Lower leg skin (tissue), 4 donors: ENCODE measurements at regions not wholly inside any gene's neighbourhood (a gene's known extent, or its start where the extent isn't known, plus 50 kb on each side); places are given as distances from the start of the nearest gene placed in this dataset.

ENCODE experiments used
- DNase-seq, 2 donors: peaks; one replicate each; pipeline ENCODE4 v3.0.0-alpha.2; 2019; ENCODE audit warnings: low spot score in 2 of 2
- H3K4me3 ChIP-seq: fragments of 200-600 bp; sonication (generic); 2 replicates; pipeline ENCODE4 v1.5.1; 2017; ENCODE audit warnings: mild to moderate bottlenecking, low read depth; ENCODE audit not compliant: poor library complexity, severe bottlenecking
- POLR2A ChIP-seq, 2 donors: fragments of 450-650 bp; IDR thresholded peaks; one replicate each; pipeline ENCODE4 v1.6.1; 2016 to 2017; ENCODE audit warnings: antibody characterized with exemption in 2 of 2, mild to moderate bottlenecking in 1 of 2, moderate library complexity in 1 of 2
- WGBS, 2 donors: methylation state at CpG; one replicate each; pipeline ENCODE4 v1.1.5; 2018; 5-methylcytosine and 5-hydroxymethylcytosine counted together
- intact Hi-C: fragments of 100-400 bp; cut with DNase I; formaldehyde crosslinking; loops from one replicate; pipeline ENCODE4 v1.15.0; 2023; ENCODE audit warnings: low total_unique reads
- TF ChIP-seq, protein P1 (sequence below), 3 donors: fragments of 450-650 bp; IDR thresholded peaks; one replicate each; pipeline ENCODE4 v1.5.1; 2016; ENCODE audit warnings: antibody characterized with exemption in 3 of 3, mild to moderate bottlenecking in 3 of 3, moderate library complexity in 2 of 3

DNA sequence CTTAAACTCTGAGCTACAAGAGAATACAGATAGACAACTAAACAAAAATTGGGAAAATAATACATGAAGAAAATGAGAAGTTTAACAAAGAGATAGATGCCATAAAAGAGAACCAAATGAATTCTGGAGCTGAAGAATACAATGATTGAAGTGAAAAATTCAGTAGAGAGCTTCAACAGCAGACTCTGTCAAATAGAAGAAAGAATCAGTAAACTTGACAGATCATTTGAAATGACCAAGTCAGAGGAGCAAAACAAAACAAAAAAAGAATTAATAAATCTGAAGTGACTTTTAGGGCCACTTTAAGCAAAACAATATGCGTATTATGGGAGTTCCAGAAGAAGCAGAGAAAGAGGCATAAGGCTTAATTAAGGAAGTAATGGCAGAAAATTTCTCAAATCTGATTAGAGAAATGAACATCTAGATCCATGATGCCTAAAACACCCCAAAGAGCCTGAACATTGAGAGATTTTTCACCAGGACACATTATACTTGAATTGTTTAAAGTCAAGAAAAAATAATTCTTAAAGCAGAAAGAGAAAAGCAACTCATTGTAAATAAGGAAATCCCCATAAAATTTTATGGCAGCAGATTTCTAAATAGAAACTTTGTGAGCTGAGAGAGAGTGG, 61.0 kb upstream of the RNU6-8 start:
- H3K4me3 ChIP-seq: no peak overlapping the region
- TF ChIP-seq, protein P1, sequence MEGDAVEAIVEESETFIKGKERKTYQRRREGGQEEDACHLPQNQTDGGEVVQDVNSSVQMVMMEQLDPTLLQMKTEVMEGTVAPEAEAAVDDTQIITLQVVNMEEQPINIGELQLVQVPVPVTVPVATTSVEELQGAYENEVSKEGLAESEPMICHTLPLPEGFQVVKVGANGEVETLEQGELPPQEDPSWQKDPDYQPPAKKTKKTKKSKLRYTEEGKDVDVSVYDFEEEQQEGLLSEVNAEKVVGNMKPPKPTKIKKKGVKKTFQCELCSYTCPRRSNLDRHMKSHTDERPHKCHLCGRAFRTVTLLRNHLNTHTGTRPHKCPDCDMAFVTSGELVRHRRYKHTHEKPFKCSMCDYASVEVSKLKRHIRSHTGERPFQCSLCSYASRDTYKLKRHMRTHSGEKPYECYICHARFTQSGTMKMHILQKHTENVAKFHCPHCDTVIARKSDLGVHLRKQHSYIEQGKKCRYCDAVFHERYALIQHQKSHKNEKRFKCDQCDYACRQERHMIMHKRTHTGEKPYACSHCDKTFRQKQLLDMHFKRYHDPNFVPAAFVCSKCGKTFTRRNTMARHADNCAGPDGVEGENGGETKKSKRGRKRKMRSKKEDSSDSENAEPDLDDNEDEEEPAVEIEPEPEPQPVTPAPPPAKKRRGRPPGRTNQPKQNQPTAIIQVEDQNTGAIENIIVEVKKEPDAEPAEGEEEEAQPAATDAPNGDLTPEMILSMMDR (IDR thresholded peaks at IDR 0.05): no peak
- no peak for TF ChIP-seq POLR2A (IDR thresholded peaks at IDR 0.05)
- WGBS, 2 donors: 43 to 100% methylated on average over 1 of the region's 1 CpG
- intact Hi-C loops: no loop called here
- DNase-seq: no peak

DNA sequence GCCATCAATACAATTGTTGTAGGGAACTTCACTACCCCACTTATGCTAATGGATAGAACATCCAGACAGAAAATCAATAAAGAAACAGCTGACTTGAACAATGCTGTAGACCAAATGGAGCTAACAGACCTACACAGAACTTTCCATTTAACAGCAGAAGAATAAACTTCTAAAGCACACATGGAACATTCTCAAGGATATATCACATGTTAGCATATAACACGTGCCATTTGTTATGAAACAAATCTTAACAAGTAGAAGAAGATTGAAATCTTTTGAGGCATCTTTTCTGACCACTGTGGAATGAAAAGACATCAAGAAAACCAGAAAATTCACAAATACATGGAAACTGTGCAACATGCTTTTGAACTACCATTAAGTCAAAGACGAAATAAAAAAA, 62.5 kb upstream of the RNU6-8 start:
- WGBS, 2 donors: 84 to 90% methylated on average over 2 of the region's 2 CpGs
- TF ChIP-seq, protein P1 (IDR thresholded peaks at IDR 0.05): no peak
- no peak for TF ChIP-seq POLR2A (IDR thresholded peaks at IDR 0.05)
- no peak overlapping the region for H3K4me3 ChIP-seq
- DNase-seq: no peak
- intact Hi-C loops: no loop called here

DNA sequence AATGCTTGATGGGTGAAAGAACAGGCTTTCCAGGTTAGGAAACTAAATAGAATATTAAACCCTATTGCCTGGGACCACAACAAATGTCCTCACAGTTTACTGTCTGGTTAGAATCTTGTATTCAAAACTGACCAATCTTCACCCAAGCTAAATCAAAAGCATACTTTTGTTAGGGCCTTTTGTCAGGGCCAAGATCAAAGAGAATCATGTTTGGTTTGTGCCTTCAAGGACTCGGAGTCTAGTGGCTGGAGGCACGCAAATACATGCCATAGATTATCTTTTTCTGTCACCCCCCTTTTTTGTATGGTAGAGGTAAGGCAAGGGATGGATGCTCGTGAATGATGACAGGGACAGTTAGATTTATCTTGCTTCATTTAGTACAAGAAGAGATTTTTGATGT, 51.1 kb upstream of the AKAP6 start:
- no peak for DNase-seq
- TF ChIP-seq, protein P1 (IDR thresholded peaks at IDR 0.05): no peak
- TF ChIP-seq POLR2A (IDR thresholded peaks at IDR 0.05): no peak
- 71 to 84% methylated on average over 3 of the region's 3 CpGs for WGBS, 2 donors
- no peak overlapping the region for H3K4me3 ChIP-seq
- intact Hi-C loops: no loop called here
